ENCODE measurements at regions not wholly inside any gene's neighbourhood (a gene's known extent, or its start where the extent isn't known, plus 50 kb on each side); places are given as distances from the start of the nearest gene placed in this dataset.
"Not testable (repeated sequence)": the region's sequence is repeated elsewhere in the genome, so short reads cannot be mapped to it uniquely, and the experiment has no call there.

DNA sequence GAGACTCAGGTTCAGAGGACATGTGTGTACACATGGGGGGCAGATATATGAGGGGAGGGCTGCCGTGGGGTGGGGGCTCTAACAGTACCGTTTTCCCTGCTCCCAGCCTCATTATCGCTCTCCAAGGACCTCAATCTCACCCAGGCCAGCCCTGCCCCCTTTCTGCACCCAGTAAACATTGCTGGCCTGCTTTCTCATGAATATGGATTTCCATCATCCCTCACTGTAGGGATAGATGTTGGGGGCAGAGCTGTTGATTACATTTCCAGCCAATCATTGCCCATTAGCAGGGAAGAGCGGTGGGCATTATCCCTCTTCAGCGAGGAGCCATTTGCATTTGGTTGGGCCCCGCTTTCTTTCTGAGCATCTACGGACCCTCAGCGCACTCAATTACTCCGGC is 273.8 kb downstream of the RPS6KC1 start:
- intact Hi-C loops (cut with micrococcal nuclease) = no loop called here

DNA sequence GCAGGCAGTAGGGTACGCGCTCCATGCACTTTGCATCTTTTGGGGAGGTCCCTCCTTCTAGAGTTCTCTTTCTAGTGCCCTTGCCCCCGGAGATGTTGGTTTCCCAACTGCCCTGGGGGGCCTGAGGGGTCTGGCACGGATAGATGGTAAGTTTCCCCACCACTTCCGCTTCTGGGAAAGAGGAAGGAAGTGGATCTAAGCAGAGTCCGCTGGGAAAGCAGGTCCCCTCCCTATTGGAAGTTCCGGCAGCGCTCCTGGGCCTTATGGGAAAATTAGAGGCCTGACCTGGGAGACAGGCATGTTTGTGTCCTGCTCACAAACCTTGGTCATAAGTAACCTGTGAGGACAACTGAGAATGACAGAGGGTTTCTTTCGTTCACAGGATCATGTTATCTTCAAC is 274.4 kb downstream of the RPS6KC1 start:
- intact Hi-C loops (cut with micrococcal nuclease) = no loop called here

DNA sequence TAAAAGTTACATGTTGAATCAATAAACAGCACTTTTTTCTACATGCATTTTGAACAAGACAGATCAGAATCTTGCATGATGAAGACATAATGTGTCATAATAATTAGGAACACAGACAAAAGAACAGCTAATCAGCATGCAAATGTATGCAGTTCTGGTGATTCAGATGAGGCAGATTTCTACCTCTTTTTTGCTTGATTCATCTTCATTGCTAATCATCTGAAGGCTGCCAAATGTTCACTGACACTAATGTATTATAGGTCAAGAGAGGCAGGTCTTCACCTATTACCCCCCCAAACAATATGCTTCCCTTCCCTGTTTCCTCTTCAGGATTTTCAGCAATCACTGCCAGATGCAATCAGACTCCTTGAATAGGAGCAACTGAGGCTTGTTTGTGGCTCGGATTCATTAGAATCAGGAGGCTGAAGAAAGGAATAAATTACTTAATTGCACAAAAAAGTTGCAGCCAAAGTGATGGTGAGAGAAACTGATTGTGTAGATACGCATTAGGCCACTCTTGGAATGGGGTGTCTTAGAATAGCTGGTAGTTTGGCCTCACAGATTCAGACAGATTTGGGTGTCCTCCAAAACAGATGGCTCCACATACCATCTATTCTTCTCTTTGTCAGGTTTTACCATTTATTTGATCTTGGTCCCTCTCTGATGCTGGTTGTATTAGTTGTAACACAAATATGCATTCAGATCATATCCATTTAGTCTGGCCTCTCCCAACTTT is 275.4 kb downstream of the RPS6KC1 start:
- intact Hi-C loops (cut with micrococcal nuclease) = no loop called here

DNA sequence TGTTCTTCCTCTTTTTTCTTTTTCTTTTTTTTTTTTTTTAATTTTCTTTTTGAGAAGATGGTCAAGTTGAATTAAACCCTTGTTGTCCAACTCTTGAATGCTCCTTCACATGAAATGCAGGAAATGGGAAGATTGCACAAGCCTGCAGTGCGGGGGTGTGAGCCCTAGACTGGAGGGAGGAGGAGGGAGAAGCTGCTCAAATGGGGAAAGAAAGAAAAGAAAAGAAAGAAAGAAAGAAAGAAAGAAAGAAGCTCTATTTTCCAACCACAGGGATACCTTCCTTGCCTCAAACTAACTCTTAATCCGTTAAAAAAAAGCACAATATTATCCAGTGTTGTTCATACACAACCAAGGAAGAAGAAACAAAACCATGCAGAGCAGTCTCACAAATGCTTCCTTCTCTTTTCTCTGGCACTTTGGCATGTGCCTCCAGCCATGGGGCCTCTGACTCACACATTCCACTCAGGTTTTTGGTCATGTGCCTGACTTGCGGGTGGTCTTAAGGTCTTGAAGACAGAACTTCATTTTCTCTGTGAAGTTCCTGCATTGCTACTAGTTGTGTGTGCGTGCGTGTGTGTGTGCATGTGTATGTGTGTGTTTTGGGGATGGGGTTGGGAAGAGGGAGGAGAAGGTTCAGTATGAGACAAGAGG is 276.1 kb downstream of the RPS6KC1 start:
- intact Hi-C loops (cut with micrococcal nuclease) = no loop called here

DNA sequence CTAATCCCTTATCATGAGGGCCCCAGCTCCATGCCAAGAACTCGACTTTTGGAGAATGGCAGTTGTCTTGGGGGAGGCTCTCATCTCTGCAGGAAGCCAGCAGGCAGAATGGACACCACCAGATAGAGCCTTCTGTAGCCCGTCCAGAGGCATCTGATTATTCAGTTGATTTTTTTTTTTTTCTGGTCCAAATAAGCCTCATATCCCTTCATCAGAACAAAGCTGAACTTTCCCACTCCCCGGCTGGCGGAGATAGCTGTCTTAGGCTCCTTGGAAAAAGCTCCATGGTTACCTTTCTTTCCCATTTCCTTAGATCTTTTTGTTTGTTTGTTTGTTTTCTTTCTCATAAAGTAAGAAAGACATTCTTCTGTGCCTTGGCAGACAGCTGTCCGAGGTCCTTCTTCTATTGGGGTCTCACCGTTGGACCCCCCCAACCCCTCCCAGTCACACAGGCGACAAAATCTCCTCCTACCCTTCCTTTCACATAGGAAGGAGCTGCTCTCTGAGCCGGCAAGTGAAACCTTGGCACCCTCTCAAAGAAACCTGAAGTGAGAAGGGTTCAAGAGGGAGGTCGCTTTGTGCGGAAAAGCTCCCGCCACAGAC is 278.5 kb downstream of the RPS6KC1 start:
- intact Hi-C loops (cut with micrococcal nuclease) = no loop called here

DNA sequence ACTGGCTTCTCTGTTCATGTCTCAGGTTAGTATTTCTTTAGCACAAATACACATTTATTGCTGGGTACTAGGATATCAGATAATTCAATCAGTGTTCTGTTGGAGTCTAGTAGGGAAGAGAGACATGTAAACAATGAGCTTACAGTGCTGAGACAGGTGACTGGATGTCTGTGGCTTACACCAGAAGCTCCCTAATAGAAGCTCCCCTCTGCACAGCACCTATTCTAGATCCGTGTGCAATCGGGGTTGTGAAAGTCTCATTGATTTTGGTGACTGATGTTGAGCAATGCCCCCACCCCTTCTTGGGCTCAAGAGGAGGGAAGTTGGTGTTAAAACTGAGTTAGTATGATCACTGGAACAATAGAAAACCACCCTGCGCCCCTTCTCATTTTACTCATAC is 279.2 kb downstream of the RPS6KC1 start:
- intact Hi-C loops (cut with micrococcal nuclease) = no loop called here

DNA sequence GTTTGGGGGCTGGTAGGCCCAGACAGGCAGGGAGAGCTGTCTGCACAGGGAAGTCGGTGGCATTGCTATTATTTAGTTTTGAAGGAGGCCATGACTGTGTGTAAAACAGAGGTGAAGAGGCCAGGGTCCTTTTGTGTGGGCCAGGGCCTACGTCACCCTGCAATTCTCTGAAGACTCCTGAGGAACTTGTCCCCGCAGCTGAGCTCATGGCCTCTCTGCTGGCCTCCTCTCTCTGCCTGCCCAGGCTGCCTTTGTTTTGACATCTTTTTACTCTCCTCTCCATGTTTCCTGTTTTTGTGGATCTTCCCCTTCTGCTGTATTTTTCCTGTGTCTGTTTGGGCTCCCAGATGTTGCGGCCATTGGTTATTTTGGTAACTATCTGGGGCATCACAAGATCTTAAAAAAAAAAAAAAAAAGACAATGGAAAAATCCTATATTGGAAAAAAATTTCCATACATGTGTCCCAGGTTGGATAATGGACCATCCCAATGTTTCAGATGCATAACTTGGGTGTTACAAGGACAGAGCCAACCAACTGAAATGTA is 280.7 kb downstream of the RPS6KC1 start:
- intact Hi-C loops (cut with micrococcal nuclease) = no loop called here

DNA sequence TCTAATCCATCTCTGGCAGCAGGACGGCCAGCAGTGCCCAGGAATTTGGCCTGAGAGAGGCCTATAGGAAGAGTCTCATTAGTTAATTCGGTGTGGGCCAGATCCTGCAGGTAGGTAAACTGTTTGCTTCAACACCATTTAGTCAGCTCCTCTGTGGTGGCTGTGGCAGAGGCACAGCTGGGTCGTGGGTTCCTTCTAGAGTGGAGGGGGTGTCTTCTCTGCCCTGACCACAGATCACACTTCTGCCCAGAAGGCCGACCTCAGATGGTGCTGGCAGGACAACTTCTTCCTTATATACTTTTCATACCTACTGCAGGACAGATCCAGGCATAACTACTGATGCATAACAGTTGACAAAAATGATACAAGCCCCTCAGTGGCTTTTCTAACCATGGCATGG is 281.4 kb downstream of the RPS6KC1 start:
- intact Hi-C loops (cut with micrococcal nuclease) = no loop called here

DNA sequence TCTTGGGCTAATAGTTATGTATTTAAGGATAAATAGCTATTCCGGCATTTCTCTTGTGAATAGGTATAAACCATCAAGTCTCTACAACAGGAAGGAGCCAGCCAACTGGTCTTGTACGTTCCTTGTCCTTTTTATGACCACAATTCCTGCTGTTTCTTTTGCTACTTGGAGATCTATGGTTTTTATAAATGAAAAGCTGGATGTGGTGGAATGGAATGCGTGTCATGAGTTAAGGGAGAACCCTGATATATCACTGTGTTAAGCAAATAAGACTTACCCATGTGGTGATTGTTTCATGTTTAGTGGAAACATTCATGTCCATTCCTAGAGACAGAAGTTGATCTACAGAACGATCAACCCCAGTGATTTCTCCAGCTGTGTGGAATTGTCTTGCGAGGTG is 282.1 kb downstream of the RPS6KC1 start:
- intact Hi-C loops (cut with micrococcal nuclease) = no loop called here

DNA sequence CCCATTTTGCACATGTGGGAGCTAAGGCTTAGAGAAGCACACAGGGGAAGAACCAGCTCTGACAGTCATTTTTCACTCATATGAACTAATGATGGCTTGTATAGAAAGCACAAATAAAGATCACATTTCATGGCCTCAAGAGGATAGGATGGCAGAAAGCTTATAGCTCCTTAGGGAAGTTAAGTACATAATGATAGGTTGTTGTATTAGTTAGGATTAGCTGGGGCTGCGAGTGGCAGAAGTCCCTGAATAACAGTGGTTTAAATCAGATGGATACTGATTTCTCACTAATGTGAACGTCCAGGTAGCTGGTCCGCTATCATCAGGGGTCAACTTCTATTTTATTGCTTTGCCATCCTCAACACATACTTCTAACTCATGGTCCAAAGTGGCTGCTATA is 284.0 kb downstream of the RPS6KC1 start:
- intact Hi-C loops (cut with micrococcal nuclease) = no loop called here

DNA sequence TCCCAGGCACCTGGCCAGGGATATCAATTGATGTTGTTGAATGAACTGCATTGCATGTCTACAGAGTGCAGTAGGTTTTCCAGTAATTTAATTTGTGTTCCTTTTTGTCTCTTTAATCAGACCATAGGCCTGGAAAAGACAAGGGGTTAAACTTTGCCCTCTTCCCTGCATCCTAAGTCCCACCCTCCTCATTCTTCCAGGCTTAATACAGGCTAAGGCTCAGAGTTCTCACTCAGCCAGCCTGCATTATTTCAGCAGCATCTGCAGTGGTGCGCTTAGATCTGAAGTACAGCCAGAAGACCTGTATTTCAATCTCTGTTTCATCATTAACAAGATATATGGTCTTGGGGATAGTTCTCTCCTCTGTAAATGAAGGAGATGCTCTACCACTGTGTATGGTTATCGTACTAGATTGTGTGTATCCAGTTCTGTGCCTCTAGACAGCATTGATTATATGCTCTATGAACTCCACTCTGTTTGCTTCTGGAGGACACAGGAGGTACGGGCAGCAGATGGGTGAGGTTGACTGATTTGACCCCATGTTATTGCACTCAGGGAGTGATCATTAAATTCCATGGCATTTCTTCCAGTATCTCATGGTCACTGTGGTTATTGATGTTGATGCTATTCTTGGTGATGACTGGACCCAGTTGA is 286.1 kb downstream of the RPS6KC1 start:
- intact Hi-C loops (cut with micrococcal nuclease) = no loop called here

DNA sequence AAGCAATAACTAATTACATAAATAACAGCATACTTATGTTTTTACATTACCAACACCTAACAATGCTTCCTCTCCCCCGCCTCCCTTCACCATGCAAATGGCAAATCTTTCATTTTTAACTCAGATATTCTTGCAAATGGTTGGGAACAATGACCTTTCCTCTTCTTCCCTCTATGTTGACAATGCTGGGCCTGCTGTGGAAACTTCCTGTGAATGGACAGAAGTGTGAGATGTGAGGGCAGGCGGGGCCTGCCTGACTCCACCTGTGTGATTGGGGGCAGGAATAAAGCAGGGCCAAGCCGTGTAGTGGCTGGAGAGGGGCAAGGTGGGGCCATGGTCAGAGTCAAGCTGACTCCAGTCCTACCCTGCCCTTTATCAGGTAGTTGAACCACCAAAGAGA is 289.6 kb downstream of the RPS6KC1 start:
- intact Hi-C loops (cut with micrococcal nuclease) = no loop called here

DNA sequence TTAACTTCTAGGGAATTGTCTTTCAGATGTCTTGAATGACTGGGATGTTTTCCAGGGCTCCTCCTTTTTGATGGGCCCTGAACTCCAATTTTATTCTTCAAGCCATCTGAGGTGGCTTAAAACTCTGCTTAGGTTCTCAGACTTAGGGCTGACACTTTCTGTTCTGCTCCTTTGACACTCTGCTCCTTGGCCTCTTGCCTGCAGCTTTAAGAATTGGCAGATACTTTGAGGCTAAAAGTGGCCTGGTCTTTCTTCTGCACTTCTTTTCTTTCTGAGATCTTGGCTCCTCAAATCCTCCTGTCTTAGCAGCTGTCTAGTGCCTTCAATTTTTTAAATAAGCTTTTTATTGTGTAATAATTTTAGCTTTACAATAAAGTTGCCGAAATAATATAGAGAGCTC is 294.6 kb downstream of the RPS6KC1 start:
- intact Hi-C loops (cut with micrococcal nuclease) = no loop called here

DNA sequence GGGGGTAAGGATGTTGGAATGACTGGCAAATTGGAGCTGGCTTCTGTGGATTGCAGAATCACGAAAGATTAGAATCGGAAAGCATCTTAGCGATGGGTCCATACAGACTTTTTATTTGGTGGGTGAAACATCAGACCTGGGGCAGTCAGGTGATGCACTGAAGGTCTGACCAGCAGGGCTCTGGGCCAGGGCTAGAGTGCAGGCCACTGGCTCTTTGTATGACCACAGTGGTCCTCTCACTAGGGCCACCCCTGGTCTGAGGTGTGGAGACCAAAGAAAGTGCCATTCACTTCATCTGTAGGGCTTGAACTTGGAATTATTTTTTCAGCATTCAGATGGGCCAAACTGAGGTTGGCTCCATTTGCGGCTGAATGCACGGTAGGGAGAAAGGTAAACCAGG is 306.4 kb downstream of the RPS6KC1 start:
- intact Hi-C loops (cut with micrococcal nuclease) = no loop called here

DNA sequence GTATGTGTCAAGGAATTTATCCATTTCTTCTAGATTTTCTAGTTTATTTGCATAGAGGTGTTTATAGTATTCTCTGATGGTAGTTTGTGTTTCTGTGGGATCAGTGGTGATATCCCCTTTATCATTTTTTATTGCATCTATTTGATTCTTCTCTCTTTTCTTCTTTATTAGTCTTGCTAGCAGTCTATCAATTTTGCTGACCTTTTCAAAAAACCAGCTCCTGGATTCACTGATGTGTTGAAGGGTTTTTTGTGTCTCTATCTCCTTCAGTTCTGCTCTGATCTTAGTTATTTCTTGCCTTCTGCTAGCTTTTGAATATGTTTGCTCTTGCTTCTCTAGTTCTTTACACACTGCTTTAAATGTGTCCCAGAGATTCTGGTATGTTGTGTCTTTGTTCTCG is 307.3 kb downstream of the RPS6KC1 start:
- intact Hi-C loops (cut with micrococcal nuclease) = not testable (repeated sequence)

DNA sequence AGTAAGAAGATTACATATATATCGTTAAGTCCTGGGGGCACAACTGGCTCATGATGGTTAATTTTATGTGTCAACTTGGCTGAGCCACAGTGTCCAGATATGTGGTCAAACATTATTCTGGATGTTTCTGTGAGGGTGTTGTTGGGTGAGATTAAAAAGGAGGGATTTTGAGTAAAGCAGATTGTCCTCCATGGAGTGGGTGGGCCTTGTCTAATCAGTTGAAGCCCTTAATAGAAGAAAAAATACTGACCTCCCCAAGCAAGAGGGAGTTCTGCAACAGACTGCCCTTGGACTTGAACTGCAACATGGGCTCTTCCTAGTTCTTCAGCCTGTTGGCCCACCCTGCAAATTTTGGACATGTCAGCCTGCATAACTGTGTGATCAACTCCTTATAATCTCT is 311.6 kb downstream of the RPS6KC1 start:
- intact Hi-C loops (cut with micrococcal nuclease) = no loop called here

DNA sequence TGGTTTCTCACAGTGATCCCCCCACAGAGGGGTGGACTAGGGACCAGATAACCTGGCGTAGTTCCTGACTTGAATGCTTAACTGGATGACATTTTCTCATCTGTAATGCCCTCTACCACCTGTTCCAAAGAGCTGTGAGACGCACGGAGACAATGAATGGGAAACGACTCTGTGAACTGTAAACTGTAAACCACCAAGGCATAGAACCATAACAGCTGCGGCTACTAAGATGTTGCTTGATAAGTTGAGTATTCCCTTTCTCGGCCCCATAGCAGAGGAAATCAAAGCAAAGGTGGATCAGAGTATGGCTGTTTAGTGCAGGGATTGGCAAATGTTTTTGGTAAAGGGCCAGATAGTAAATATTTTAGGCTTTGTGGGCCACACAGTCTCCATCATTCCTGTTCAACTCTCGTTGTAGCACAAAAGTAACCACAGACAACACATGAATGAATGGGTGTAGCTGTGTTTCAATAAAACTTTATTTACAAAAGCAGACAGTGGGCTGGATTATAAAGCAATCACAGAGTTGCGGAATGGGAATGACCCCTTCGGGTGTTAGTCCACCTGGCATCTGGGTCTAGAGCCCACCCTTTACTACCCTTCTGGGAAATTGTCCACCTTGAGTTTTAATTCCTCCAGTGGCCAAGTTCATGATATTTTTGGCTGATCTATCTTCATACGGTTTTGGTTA is 315.2 kb downstream of the RPS6KC1 start:
- intact Hi-C loops (cut with micrococcal nuclease) = no loop called here

DNA sequence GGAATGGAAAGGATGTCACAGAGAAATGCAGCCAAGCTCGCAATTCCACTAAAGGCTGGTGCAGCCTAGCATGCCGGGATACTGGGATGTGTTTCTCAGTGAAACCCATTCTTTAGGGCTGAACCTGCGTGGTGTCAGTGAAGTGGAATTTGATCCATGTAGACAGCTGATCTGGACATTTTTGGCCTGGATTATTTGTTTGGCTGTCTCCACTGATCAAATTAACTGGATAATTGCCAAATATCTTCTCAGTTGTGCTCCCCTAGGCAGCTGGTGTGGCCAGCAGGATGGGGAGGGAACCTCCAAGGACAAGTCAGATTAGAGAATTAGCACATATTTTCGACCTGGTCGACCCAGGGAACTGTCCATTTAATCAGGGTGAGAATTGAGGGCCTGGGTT is 318.4 kb downstream of the RPS6KC1 start:
- intact Hi-C loops (cut with micrococcal nuclease) = no loop called here

DNA sequence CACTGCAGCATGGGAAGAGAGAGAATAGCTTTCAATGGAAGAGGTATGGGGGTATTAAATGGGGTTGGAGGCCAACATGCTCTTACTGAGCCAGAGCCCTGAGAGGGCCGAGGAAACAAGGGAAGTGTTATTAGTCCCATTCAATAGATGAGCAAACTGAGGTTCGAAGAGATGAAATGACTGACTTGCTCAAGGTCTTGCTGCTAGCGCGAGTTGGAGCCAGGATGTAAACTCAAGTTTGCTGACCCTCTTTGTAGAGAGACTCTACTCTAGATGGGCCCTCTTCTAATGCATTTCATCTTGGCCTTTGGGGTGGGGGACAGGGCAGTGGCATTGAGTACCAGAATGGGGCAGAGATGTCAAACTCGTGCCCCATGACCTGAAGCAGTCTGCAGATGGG is 319.5 kb downstream of the RPS6KC1 start:
- intact Hi-C loops (cut with micrococcal nuclease) = no loop called here

DNA sequence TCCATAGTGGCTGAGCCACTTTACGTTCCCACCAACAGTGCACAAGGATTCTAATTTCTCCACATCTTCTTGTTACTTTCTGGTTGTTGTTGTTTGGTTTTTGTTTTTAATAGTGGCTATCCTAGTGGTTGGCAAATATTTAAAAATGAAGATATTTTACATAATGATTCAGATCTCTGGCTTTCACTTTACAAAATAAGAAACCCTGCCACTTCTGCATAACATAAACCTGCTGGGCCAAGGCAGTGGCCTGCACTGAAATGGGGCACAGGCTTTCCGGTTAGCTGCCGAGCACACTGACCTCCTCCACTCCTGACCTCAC is 320.4 kb downstream of the RPS6KC1 start:
- intact Hi-C loops (cut with micrococcal nuclease) = no loop called here

DNA sequence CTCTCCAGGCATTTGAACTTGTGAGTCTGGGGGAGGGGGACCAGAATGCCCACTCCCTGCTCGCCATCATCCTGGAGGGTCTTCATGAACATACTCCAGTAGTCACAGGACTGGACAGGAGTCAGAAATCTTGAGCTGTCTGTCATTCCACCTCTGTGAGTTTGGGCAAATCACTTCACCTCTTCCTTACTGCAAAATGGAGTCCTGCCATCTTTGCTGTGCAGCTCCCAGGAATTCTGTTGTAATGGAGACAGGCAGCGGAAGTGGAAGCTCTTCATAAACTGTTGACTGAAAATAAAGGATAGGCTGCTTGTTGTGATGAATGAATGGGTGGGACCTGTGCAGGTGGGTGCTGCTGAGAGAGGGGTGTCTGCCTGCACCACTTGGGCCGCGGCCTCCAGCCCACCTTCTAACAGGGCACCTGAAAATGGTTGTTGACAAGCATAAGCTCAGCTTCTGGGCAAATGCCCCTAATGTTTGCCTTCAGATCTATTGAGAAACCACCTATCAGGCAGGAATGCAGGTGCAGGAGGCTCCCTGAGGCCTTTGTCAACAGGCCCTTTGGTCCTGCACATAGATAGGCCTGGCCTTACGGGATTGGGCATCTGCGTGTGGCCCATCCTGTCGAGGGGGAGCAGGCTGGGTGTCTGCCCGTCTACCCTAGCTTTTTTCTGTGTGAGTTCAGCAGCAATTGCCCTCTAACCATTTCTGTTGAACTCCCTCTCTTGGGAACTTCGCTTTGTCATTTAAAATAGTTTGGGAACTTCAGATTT is 321.0 kb downstream of the RPS6KC1 start:
- intact Hi-C loops (cut with micrococcal nuclease) = no loop called here

Data from T-helper 1 cell treated with Interleukin-12 subunit alpha and Interleukin-12 subunit beta and Interleukin-4 antibody, amounts not matched to agents 30 ng/mL and 1 ng/mL, for 36 hours (primary cell).